ENCODE measurements at regions not wholly inside any gene's neighbourhood (a gene's known extent, or its start where the extent isn't known, plus 50 kb on each side); places are given as distances from the start of the nearest gene placed in this dataset.

- Histone ChIP-seq H3K27me3 (ENCODE audit: control insufficient read depth in 2 of 2, insufficient read depth in 2 of 2, low read length in 2 of 2) (no peaks in the 10 kb centered on the region), H3K9me3 (replicated peaks in 1 of 2; ENCODE audit: control insufficient read depth in 1 of 2, insufficient read depth in 1 of 2, low read length in 2 of 2) (no peaks in the 10 kb centered on the region), H4K20me1 (ENCODE audit: insufficient read depth, low read length) (no peaks in the 10 kb centered on the region), H2AFZ (ENCODE audit: insufficient read depth, low read depth, low read length, poor library complexity, severe bottlenecking) (no peak overlapping the region), H3K4me2 (replicated peaks; ENCODE audit: extremely low read depth, low read length, poor library complexity, severe bottlenecking) (no peak overlapping the region), H3K27ac (ENCODE audit: low read depth in 1 of 2, low read length in 2 of 2) (no peak overlapping the region), H3K9ac (ENCODE audit: insufficient read depth, low read length, poor library complexity, severe bottlenecking) (no peak overlapping the region), H3K36me3 (replicated peaks in 1 of 2; ENCODE audit: control insufficient read depth in 1 of 2, insufficient read depth in 2 of 2, low read length in 2 of 2) (no peaks in the 10 kb centered on the region), H3K4me1 (ENCODE audit: control insufficient read depth in 1 of 2, insufficient read depth in 2 of 2, low read length in 2 of 2) (no peaks in the 10 kb centered on the region), H3K79me2 (ENCODE audit: insufficient read depth, low read length) (no peaks in the 10 kb centered on the region), H3K4me3 (replicated peaks in 1 of 3; ENCODE audit: low read depth in 2 of 3, low read length in 3 of 3) (no peak overlapping the region)
- Mint-ChIP-seq H3K4me1 (no peaks in the 10 kb centered on the region), H3K27me3 (ENCODE audit: low read depth in 3 of 3) (no peaks in the 10 kb centered on the region), H3K9me3 (peaks cover 0 to 11% (median 3%) of the 10 kb centered on the region in 7 donors), H3K27ac (no peak overlapping the region), H3K36me3 (no peaks in the 10 kb centered on the region), H3K4me3 (no peak overlapping the region)
- intact Hi-C loops (cut with micrococcal nuclease) = no loop called here
- no peak for DNase-seq
- TF ChIP-seq, protein P1, sequence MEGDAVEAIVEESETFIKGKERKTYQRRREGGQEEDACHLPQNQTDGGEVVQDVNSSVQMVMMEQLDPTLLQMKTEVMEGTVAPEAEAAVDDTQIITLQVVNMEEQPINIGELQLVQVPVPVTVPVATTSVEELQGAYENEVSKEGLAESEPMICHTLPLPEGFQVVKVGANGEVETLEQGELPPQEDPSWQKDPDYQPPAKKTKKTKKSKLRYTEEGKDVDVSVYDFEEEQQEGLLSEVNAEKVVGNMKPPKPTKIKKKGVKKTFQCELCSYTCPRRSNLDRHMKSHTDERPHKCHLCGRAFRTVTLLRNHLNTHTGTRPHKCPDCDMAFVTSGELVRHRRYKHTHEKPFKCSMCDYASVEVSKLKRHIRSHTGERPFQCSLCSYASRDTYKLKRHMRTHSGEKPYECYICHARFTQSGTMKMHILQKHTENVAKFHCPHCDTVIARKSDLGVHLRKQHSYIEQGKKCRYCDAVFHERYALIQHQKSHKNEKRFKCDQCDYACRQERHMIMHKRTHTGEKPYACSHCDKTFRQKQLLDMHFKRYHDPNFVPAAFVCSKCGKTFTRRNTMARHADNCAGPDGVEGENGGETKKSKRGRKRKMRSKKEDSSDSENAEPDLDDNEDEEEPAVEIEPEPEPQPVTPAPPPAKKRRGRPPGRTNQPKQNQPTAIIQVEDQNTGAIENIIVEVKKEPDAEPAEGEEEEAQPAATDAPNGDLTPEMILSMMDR (IDR thresholded peaks at IDR 0.05) = no peak
- WGBS (ENCODE audit: insufficient coverage) = no CpG with 5 or more reads among the region's 1 CpG
These were observed 515.6 kb upstream of the SGO1 start for GRCh38 chr3:20701641-20702040.

DNA sequence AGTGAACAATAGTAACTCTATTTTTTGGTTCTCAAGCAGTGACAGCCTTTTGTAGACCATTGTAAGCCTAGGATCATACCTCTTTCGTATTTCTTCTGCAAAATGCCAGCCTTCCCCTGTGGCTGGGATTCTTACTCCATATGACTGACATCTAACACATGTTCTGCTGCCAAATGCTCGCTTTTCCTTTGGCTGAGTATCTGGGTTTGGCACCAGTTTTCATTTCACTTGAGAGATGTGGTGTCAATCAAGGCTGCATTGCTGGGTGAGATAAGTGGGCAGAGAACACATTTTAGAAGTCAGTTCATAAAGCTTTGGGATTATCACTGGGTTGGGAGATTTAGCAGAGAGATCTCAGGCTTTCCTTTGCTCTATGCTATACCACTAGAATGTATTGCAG, 514.7 kb upstream of the SGO1 start:
- Mint-ChIP-seq H3K36me3 (no peaks in the 10 kb centered on the region), H3K9me3 (peaks cover 0 to 11% (median 2%) of the 10 kb centered on the region in 7 donors), H3K27ac (no peak overlapping the region), H3K27me3 (ENCODE audit: low read depth in 3 of 3) (no peaks in the 10 kb centered on the region), H3K4me1 (no peaks in the 10 kb centered on the region), H3K4me3 (no peak overlapping the region)
- TF ChIP-seq, protein P1 (IDR thresholded peaks at IDR 0.05) = no peak
- no peak overlapping the region for H3K9ac ChIP-seq (ENCODE audit: insufficient read depth, low read length, poor library complexity, severe bottlenecking)
- no peaks in the 10 kb centered on the region for H3K36me3 ChIP-seq (replicated peaks in 1 of 2; ENCODE audit: control insufficient read depth in 1 of 2, insufficient read depth in 2 of 2, low read length in 2 of 2)
- H4K20me1 ChIP-seq (ENCODE audit: insufficient read depth, low read length) = no peaks in the 10 kb centered on the region
- H3K79me2 ChIP-seq (ENCODE audit: insufficient read depth, low read length) = no peaks in the 10 kb centered on the region
- WGBS (ENCODE audit: insufficient coverage) = 44% methylated on average over 1 of the region's 2 CpGs
- no peaks in the 10 kb centered on the region for H3K9me3 ChIP-seq (replicated peaks in 1 of 2; ENCODE audit: control insufficient read depth in 1 of 2, insufficient read depth in 1 of 2, low read length in 2 of 2)
- no peak overlapping the region for H3K4me3 ChIP-seq (replicated peaks in 1 of 3; ENCODE audit: low read depth in 2 of 3, low read length in 3 of 3)
- no peak for DNase-seq
- no peaks in the 10 kb centered on the region for H3K27me3 ChIP-seq (ENCODE audit: control insufficient read depth in 2 of 2, insufficient read depth in 2 of 2, low read length in 2 of 2)
- H3K4me1 ChIP-seq (ENCODE audit: control insufficient read depth in 1 of 2, insufficient read depth in 2 of 2, low read length in 2 of 2) = no peaks in the 10 kb centered on the region
- no peak overlapping the region for H3K4me2 ChIP-seq (replicated peaks; ENCODE audit: extremely low read depth, low read length, poor library complexity, severe bottlenecking)
- intact Hi-C loops (cut with micrococcal nuclease) = no loop called here
- no peak overlapping the region for H3K27ac ChIP-seq (ENCODE audit: low read depth in 1 of 2, low read length in 2 of 2)
- H2AFZ ChIP-seq (ENCODE audit: insufficient read depth, low read depth, low read length, poor library complexity, severe bottlenecking) = no peak overlapping the region

Measured in CD14-positive monocyte (primary cell).